ENCODE measurements at regions not wholly inside any gene's neighbourhood (a gene's known extent, or its start where the extent isn't known, plus 50 kb on each side); places are given as distances from the start of the nearest gene placed in this dataset.

DNA sequence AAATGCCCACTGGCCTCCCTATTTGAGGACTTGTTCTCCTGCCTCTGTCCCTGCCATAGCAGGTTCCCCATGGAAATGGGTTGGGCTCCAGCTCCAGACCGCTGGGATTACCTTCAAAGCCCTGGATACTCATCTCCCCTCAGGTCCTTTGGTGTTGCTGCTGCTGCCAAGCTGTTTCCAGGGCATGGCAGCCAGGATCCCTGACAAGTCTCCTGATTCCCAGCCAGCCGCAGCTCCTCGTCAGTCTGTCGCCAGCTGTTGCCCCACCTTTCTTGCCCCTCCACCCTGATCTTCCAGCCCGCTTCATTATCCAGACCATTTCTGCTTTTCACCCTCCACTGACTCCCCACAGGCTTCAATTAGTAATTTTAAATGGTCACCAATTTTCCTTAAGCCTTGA, 68.3 kb upstream of the KCND3 start:
- Histone ChIP-seq H3K79me2 (replicated peaks; ENCODE audit: insufficient read depth, low read length) (no peaks in the 10 kb centered on the region), H3K36me3 (ENCODE audit: insufficient read depth, low read length) (no peaks in the 10 kb centered on the region), H3K27me3 (ENCODE audit: insufficient read depth, low read depth, low read length) (no peaks in the 10 kb centered on the region), H3F3A (ENCODE audit: insufficient read depth, low read length, poor library complexity, severe bottlenecking) (no peaks in the 10 kb centered on the region), H2AFZ (ENCODE audit: low read depth, low read length) (no peak overlapping the region), H3K4me3 (ENCODE audit: low read length) (no peak overlapping the region), H3K4me2 (ENCODE audit: low read length) (no peak overlapping the region), H3K9ac (ENCODE audit: low read length) (no peak overlapping the region), H3K27ac (ENCODE audit: low read length) (no peak overlapping the region), H4K20me1 (ENCODE audit: insufficient read depth) (no peaks in the 10 kb centered on the region), H3K9me2 (ENCODE audit: insufficient read depth, low read length) (no peaks in the 10 kb centered on the region), H3K9me3 (ENCODE audit: low read length) (no peaks in the 10 kb centered on the region)
- TF ChIP-seq EP300 (conservative IDR thresholded peaks at IDR 0.05; ENCODE audit: poor library complexity, severe bottlenecking): no peak
- no peak for TF ChIP-seq SMC3 (conservative IDR thresholded peaks at IDR 0.05; ENCODE audit: poor library complexity)
- TF ChIP-seq RAD21 (conservative IDR thresholded peaks at IDR 0.05): no peak
- no peak for TF ChIP-seq REST (IDR thresholded peaks at IDR 0.05; ENCODE audit: borderline replicate concordance)
- TF ChIP-seq MXI1 (conservative IDR thresholded peaks at IDR 0.05; ENCODE audit: poor library complexity, severe bottlenecking): no peak
- TF ChIP-seq, protein P1, sequence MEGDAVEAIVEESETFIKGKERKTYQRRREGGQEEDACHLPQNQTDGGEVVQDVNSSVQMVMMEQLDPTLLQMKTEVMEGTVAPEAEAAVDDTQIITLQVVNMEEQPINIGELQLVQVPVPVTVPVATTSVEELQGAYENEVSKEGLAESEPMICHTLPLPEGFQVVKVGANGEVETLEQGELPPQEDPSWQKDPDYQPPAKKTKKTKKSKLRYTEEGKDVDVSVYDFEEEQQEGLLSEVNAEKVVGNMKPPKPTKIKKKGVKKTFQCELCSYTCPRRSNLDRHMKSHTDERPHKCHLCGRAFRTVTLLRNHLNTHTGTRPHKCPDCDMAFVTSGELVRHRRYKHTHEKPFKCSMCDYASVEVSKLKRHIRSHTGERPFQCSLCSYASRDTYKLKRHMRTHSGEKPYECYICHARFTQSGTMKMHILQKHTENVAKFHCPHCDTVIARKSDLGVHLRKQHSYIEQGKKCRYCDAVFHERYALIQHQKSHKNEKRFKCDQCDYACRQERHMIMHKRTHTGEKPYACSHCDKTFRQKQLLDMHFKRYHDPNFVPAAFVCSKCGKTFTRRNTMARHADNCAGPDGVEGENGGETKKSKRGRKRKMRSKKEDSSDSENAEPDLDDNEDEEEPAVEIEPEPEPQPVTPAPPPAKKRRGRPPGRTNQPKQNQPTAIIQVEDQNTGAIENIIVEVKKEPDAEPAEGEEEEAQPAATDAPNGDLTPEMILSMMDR (IDR thresholded peaks at IDR 0.05; ENCODE audit: poor library complexity, severe bottlenecking): no peak
- TF ChIP-seq POLR2AphosphoS5 (IDR thresholded peaks at IDR 0.05): no peak
- TF ChIP-seq TAF1 (IDR thresholded peaks at IDR 0.05; ENCODE audit: low read depth): no peak
- TF ChIP-seq EZH2 (IDR thresholded peaks at IDR 0.05; ENCODE audit: borderline replicate concordance, insufficient read depth, low read length, poor library complexity, severe bottlenecking): no peak

DNA sequence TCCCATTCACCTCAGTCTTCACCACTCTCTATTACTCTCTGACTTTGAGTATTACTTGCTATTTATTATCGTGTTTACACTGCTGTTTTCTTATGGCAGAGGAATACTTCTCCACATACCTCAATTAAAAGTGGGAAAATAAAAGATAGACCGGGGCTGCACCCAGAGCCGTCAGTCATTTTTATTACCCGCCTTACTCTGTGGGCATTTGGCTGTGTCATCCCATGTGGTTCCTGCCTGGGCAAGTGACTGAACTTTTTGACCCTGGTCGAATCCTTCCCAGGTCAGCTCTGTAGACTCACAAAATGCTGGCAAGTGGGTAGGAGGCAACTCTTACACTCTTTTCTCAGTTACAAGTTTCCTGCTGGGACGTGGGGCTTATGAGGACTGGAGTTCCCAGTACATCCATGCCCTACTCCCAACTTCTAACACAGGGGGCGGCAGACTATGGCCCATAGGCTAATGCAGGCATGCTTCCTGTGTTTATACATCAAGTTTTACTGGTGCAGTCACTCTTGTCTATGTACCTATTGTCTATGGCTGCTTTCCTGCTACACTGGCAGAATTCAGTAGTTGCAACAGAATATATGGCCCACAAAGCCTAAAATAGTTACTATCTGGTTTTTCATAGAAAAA, 69.5 kb upstream of the KCND3 start:
- H3K36me3 ChIP-seq (ENCODE audit: insufficient read depth, low read length): no peaks in the 10 kb centered on the region
- no peak overlapping the region for H3K4me2 ChIP-seq (ENCODE audit: low read length)
- no peaks in the 10 kb centered on the region for H3K79me2 ChIP-seq (replicated peaks; ENCODE audit: insufficient read depth, low read length)
- H2AFZ ChIP-seq (ENCODE audit: low read depth, low read length): no peak overlapping the region
- H3K9me2 ChIP-seq (ENCODE audit: insufficient read depth, low read length): no peaks in the 10 kb centered on the region
- H3K9ac ChIP-seq (ENCODE audit: low read length): no peak overlapping the region
- no peaks in the 10 kb centered on the region for H3F3A ChIP-seq (ENCODE audit: insufficient read depth, low read length, poor library complexity, severe bottlenecking)
- H3K27me3 ChIP-seq (ENCODE audit: insufficient read depth, low read depth, low read length): no peaks in the 10 kb centered on the region
- no peak for TF ChIP-seq RAD21 (conservative IDR thresholded peaks at IDR 0.05)
- TF ChIP-seq POLR2AphosphoS5 (IDR thresholded peaks at IDR 0.05): no peak
- no peak for TF ChIP-seq EP300 (conservative IDR thresholded peaks at IDR 0.05; ENCODE audit: poor library complexity, severe bottlenecking)
- TF ChIP-seq EZH2 (IDR thresholded peaks at IDR 0.05; ENCODE audit: borderline replicate concordance, insufficient read depth, low read length, poor library complexity, severe bottlenecking): no peak
- TF ChIP-seq TAF1 (IDR thresholded peaks at IDR 0.05; ENCODE audit: low read depth): no peak
- TF ChIP-seq SMC3 (conservative IDR thresholded peaks at IDR 0.05; ENCODE audit: poor library complexity): no peak
- TF ChIP-seq, protein P1 (IDR thresholded peaks at IDR 0.05; ENCODE audit: poor library complexity, severe bottlenecking): no peak
- TF ChIP-seq MXI1 (conservative IDR thresholded peaks at IDR 0.05; ENCODE audit: poor library complexity, severe bottlenecking): no peak
- no peak for TF ChIP-seq REST (IDR thresholded peaks at IDR 0.05; ENCODE audit: borderline replicate concordance)
- no peak overlapping the region for H3K27ac ChIP-seq (ENCODE audit: low read length)
- no peak overlapping the region for H3K4me3 ChIP-seq (ENCODE audit: low read length)
- H4K20me1 ChIP-seq (ENCODE audit: insufficient read depth): no peaks in the 10 kb centered on the region
- H3K9me3 ChIP-seq (ENCODE audit: low read length): no peaks in the 10 kb centered on the region
